D341Med (cell line): ENCODE measurements at regions not wholly inside any gene's neighbourhood (a gene's known extent, or its start where the extent isn't known, plus 50 kb on each side); places are given as distances from the start of the nearest gene placed in this dataset.

Experiments used
- DNase-seq: peaks from one replicate; pipeline ENCODE4 v3.0.0; 2012; ENCODE audit warnings: low spot score

DNA sequence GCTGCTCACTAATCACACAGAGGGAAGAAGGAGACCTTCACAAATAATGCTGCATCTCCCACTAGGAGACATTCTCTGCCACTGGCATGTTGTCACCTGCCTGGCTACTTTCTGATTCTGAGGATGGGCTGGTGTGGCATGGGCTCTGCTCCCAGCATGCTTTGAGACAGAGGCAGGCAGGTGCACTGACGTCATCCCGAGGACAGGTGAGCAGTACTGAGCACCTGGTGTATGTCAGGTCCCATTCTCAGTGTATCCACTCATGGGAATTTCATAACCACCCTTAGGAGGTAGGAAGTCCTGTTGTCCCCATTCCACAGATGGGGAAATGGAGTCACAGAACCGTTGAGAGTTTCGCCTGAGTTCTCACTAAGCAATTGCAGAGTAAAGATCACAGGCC, 597.9 kb downstream of the VRK1 start:
- DNase-seq = no peak

DNA sequence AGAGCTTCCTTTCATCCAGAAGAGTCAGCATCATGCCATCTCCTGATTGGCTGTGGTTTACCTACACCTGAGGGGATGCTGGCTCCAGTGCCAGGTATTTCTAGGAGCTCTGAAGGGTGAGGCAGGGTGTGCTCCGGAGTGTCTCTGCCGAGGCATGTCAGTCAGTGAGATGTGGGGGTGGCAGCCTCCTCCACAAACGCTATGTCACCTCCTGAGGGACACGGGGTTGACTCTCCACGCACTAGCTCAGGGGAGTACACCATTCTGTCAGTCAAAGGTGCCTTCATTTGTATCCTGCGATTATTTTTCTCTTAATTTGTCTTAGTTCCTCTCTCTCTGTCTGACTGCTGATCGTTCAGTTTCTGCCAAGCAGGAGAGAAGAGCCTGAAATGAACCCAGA, 604.5 kb downstream of the VRK1 start:
- DNase-seq = no peak

DNA sequence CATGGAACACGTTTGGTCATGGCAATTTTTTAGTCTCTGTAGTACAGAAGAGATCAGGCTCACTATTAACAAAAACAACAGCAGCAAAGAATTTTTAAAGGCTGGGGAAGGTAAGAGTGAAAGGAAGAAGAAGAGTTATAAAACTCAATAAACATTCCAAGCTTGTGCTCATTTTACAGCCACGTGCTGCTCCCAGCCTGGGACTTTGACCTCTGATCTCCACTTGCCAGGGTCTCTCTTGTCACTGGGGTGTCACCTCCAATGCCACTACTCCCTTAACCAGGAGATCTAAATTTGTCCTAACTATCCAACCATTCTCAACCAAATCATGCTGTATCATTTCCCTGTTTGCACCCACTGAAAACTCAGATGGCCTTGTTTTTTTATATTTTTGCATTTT, 605.1 kb downstream of the VRK1 start:
- DNase-seq = no peak

DNA sequence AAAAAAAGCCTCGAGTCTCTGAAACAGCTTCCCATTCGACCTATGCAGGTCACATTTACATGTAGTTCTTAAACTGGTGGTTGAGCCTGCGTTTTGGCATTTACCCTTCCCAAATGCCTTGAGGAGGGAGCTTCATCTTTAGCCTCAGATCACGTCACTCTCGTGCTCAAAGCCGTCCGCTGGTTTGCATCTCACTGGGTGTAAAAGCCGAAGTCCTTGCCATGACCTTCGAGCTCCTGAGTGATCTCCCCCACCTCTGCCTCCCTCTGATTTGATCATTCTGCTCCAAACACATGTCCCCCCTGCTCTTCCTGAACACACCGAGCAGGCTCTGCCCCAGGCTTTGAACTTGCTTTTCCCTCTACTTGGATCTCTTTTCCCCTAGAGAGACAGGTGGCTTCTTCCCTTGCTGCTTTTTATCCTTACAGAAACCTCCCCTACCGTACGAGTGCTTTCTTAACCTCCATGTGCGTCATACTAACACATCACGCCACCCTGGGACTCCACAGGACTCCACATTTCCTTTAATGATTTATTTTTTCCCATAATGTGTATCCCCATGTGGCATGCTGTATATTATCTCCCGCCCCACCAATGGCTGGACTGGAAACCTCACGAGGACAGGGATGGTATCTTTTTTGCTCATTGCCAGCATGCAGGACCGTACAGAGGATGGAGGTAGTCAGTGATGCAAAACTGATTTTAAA, 610.7 kb downstream of the VRK1 start:
- no peak for DNase-seq

DNA sequence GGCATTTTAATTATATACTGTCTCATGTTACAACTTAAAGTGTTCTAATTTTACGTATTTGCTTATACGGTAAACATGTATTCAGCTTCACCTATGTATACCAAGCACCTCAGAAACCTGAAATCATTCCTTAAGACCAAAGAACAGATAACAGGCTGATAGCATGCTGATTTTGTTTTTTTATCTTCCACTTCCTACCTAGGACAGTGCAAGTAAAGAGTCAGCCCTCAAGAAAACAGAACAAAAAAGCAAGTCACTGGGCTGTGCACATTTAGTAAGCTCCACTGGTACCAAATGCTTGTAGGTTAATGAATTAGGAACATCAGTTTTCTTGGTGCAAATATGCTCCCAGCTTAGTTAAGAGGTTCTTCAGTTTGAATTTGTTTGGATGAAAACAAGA, 611.3 kb downstream of the VRK1 start:
- no peak for DNase-seq

DNA sequence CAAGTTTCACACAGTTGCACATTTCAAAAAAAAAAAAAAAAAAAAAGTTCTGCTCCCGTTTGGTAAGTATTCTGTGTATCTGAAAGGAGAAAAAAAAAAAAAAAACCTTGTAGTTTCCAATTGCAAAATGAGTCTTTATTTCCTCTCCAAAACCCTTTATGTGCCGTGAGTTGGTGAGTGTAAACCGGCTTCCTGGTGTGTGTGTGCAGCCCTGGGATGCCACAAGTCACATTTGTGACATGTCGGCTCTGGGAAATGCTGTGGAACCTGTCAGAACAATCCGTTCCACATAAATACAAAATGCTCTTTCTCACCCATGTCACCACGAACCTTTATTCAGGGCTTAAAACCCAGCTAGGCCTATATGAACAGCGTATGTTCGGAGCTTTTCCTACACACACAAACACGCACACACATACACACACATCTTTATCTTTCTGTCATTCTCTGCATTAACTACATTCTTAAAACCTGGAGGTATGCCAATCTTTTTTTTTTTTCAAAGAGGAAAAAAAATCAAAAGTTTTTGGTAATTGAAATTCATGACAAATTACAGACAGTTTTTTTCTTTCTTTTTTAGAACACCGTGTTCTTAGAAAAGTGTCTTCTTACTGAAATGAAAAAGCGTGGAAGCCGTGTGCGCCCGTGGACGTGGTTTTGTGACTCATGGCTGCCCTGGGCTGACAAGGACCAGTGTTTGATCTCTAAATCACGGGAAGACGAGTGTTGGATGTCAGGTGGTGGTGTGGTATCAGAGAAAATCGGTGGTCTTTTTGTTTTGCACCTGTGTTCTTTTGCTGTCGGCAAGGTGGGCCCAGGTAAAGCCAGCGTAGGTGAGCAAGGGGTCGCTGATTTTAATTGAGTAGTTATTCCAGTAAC, 612.0 kb downstream of the VRK1 start:
- no peak for DNase-seq

DNA sequence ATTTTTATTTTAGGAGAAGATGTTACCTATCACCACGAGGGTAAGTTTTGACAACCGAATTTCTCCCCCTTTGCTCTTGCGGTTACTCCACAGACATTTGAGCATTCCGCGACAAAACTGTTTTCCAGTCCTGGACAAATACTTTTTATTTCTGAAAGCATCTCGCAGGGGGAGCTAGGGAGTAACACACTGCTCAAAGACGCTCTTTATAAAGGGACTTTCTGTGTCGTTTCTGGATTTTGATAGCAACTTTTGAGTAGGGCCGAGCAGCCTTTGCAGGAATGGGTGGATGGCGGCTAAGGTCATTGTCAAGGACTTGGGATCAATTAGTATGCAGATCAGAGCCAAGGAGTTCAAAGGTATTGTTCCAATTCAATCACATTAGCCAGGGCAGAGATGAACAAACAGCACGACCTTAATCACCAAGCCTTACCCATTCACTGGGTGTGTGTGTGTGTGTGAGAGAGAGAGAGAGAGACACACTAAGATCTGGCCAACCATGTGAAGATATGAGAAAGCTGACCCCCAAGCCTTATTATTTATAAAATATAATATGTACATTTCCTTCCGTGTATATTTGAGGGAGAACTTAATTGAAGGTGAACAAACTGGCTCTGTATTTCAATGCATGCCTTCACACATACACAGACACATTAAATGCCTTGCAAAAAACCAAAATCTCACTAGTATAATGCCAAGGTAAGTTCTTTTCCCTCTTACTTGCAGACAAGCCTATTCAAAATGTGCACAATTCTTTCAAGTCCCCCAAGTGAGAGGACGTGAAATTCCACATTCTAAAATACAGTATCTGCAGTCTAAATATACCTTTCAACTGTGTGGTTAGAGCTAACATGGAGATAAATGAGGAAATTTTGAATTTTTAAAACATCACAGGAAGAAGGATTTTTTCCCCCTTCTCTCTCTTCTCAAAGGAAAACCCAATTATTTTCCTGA, 613.8 kb downstream of the VRK1 start:
- no peak for DNase-seq

DNA sequence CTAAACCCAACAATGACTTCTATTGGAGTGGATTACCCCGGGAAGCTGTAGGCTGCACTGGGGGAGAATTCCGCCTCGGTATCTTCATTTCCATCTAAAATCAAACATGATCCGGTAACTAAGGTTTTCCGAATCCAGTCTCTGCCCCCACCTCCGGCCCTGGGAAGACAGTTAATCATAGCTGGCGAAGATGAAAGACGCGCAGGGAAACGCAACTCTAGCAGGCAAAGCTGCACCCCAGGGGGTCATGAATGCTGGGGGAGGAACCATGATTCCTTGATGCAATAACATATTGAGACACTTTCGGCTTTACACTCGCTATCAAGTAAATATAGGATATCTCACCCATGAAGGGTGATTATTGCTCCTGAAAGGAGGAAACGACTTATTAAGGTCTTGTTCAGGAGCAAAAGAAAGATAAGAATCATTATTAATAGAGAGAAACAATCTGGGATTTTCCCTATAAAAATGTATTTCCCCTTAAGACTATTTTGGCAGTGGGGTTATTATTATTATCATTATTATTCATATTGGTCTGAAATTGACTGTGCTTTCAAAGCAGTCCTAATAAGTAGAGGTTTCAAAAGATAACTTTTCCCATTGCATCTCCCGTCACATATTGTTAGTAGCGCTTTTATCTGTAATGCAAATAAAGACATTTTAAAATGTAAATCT, 614.9 kb downstream of the VRK1 start:
- no peak for DNase-seq

DNA sequence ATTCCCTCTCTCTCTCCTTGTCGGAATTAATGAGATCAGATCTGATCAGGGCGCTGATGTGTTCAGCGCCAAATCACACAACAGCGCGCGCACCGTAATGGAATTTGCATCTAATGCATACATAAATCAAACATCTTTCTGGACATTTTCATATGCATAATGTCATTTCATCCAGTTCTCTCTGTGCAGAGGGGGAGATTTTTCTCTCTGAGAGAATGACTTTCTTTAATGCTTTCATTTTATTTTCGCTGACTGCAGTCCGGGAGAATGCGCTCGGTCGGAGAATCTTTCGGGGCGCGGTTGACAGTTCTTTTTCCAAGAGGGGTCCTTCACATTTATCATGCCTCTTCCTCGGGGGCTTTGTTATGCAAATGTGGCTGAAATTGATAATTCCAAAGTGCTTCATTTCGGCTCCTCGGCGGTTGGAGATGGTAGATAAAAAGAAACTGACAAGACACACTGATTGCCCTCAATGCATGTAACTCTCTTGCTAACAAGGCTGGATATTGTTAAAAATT, 615.9 kb downstream of the VRK1 start:
- no peak for DNase-seq

DNA sequence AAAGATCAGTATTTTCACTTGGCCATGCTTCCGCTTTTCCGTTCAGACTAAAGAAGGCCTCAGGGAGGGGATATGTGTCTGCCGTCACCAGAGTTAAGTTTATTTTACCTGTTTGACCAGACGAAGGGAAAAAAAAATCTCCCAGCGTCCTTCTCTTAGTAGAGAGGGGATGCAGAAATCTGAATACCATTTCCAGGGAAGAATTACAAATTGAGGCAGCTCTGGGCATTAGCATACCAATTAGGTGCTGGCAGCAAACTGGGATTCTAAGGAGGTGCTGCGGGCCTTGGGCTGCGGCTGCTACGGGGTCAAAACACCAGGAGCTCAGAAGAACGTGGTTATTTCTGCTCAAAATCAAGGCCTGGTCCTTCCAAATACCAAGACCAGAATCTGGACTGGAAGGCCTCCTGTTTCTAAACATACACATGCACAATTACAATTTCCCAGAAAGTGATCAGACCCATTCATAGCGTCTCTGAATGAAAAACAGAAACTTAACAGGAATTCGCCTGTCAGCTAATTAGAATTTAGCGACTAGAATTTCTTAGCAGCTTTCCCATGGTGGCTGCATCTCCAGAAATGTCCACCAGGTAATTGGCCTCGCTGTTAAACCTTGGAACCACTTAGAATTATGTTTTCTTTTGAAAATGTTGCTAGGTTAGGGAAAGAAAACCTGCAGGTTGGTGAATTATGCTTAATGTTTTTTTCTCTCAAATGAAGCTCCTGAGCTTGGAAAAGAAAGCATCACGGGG, 617.0 kb downstream of the VRK1 start:
- no peak for DNase-seq

DNA sequence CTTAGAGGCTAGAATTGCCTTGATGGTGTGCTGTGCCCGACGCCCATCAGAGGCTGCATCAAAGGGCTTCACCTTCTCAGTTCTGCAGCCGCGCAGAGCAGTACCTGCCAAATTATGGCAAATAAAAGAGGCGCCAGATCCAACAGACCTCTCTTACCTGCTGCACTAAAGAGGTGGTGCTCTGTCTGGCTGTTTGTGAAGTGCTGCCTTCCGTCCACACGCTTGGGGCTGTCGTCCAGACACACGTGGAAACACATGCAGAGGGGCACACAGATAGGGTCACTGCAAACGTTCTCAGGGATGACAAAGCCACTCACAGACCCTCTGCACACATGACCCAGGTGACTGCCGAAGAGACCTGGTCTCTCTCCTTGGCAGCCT, 617.5 kb downstream of the VRK1 start:
- DNase-seq = no peak

DNA sequence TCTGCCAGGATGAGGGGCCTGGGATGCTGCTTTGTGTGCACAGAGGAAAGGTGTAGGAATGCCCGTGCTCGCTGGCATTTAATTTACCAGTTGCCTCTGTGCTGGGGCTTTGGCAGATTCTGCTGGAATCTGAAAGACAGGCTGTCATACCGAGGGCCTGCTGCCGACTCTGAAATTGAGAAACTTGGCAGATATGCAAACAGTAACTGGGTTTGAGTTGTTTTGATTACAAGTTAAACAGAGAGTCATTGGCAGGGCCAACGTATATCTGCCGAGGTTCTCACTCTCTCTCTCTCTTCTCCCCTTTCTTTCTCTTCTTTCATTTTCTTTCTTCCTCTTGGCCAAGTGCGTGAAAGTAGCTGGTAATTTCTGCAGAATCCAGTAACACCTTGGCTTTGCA, 618.7 kb downstream of the VRK1 start:
- DNase-seq = no peak

DNA sequence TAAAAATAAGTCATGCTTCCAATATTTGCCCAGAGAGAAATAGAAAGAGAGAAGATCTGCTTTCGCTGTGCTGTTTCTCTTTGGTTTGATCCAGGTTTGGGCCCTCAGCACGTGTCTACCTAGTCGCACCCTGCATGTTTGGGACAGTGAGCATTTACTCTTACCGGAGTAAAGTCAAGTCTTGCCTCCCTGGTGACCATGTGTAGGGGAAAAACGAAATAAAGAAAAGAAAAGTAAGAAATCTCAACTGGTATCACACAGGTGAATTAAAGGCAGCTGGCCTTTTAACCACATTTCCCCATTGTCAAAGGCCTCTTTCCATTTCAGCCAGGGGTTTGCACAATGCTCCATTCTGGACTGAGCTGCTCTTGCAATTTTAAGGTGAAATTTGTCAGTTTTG, 619.4 kb downstream of the VRK1 start:
- no peak for DNase-seq

DNA sequence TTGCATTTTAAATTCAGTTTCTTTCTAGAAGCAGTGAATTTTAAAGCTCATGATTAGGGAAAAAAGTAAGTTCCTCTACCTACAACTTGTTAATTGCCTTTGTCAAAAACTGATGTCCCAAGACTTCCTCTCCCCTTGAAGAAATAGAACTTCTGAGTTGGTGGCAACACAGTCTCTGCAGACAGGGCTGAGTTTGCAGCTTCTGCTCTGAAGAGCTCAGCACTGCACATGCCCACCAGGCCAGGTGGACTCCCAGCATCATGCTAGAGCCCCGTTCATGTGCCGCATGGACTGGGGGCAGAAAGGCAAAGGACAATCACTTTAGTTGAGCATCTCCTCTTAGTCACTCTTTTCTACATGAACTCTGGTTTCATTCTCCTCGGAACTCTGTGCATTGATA, 620.1 kb downstream of the VRK1 start:
- no peak for DNase-seq

DNA sequence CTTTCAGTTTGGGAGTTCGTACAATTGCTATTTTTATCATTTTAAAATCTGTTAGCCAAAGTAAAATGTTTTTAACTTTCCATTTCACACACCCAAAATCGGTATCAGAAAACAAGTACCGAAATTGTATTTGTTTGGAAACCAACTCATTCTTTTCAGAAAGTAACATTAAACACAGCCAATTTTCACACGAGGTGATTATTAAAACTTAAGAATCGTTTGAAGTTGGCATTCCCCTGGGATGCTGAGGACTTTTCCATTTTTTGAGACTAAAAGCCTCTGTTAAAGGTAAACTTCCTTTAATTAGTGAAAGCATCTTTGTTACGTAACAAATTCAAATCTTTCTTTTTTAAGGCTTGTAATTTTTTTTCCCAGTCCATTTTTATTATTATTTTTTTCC, 623.0 kb downstream of the VRK1 start:
- no peak for DNase-seq

DNA sequence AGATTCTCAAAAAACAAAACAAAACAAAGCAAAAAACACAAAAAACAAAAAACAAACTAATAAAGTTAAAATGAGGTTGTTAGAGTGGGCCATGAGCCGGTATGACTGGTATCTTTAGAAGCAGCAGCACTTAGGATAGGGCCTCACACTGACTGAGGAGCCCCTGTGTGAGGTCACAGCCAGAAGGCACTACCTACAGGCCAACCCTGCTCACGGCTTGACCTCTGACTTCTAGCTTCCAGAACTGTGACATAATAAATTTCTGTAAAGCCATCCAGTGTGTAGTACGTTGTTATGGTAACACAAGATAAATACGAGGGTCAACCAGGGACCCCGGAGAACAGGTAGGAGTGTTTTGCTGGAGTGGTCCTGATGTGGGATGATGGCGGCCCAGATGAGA, 629.6 kb downstream of the VRK1 start:
- no peak for DNase-seq

DNA sequence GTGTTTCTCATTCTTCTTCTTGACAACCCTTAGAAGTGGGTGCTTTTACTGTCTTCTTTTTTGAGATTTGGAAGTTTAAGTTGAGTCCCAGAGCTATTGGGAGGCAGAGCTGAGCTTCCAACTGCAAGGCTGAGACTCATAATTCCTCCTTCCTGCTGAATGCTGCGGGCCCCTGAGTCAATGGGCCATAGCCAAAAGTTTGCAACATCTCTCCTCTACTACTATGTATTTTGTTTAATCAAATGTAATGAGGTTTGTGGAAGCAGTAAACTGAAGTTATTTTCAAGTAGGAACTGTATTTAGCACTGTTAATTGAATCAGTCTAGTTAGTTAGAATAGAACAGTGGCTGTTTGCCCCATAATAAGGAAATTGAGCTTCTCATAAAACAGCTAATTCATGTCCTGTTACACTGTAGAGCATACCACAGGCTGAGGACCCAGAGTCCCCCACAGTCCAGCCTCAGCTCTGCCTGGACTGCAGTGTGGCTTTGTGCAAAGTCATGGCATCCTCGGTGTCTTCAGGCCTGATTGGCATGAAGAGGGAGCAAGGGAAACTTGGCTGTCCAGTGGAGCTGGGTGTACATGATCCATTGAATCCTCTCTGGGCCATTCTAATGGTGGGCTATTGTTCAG, 631.7 kb downstream of the VRK1 start:
- DNase-seq = no peak

DNA sequence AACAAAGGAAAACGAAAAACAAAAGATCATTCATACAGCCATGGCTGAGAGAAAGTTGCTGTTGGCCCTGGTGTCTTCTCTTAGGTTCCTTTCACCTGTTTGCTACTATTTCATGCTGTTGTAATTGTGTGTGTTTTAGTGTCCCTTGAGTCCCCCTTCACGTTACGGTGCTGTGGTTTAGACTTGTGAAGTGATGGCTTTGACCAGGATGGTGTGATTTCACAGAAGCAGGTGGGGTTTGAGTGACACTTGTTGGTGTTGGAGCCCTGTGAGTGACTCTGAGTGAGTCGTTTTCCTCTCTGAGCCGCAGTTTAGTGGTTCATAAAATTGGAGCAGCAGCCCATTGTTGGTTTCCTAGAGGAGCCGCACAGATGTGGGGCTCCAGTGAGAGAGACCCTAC, 635.4 kb downstream of the VRK1 start:
- DNase-seq = no peak

DNA sequence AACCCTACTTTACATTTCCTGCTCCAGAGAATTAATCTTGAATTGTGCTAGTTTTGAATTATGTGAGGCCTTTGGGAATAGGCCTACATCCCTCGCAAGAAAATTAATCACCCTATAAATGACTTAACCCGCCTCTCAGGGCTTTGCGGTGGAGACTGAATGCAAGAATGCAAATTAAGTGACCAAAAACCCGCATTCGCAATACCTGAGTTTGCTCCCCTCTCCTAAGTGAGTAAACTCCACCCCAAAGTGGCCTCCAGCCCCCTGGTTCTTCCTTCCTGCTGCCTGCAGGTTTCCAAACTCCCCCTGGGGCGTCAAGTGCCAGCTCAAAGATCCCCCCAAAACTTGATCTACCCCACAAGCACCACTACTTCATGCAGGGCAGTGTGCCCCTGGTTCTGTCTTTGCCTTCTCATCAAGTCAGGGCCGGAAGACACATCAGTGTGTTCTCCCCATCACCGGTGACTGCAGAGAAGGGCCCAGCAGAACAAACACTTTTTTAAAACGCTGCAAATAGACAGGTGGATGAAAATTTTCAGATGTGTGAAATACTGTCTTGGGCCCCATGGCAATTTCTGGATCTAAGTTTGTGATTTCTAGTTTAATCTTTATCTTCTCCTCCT, 644.7 kb downstream of the VRK1 start:
- no peak for DNase-seq

DNA sequence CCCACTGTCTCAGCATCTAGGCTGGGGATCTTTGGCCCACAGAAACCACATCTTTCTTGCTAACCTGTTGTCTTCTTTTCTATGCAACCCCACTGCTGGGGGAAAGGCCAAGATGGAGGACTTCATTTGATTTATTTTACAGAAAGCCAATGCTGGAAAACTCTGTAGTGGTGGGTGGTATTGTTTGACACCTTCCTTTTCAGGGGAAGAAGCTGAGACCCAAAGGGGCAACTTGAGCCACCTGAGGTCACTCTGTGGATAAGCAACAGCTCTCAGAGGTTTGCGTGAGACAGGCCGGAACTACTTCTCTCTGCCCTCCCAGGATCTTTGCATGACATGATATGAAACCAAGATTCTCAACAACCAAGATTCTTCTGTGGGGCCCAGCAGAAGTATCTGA, 645.2 kb downstream of the VRK1 start:
- no peak for DNase-seq
